Activated naive CD4-positive, alpha-beta T cell treated with anti-CD3 and anti-CD28 coated beads for 36 hours (primary cell): ENCODE measurements at regions not wholly inside any gene's neighbourhood (a gene's known extent, or its start where the extent isn't known, plus 50 kb on each side); places are given as distances from the start of the nearest gene placed in this dataset.

ENCODE experiments used
- CTCF ChIA-PET: fragments of 350-600 bp; sonication (Branson Sonifier 250); formaldehyde crosslinking; loops from one replicate; lab custom pipeline; 2021; ENCODE audit warnings: antibody characterized with exemption; lab: Charles Lee
- DNase-seq: peaks from one replicate; pipeline ENCODE4 v3.0.0-alpha.2; 2020
- H3K27ac Mint-ChIP-seq: one replicate; pipeline ENCODE4 v1.8.0; 2021; ENCODE audit warnings: mild to moderate bottlenecking, mixed read lengths
- H3K27me3 Mint-ChIP-seq: one replicate; pipeline ENCODE4 v1.8.0; 2021; ENCODE audit warnings: low read depth, mixed read lengths
- H3K36me3 Mint-ChIP-seq: one replicate; pipeline ENCODE4 v1.8.0; 2021; ENCODE audit warnings: low read depth, mixed read lengths
- H3K4me1 Mint-ChIP-seq: one replicate; pipeline ENCODE4 v1.8.0; 2021; ENCODE audit warnings: low read depth, mixed read lengths
- H3K4me3 Mint-ChIP-seq: one replicate; pipeline ENCODE4 v1.8.0; 2021; ENCODE audit warnings: mild to moderate bottlenecking, moderate library complexity, mixed read lengths
- H3K9me3 Mint-ChIP-seq: one replicate; pipeline ENCODE4 v1.8.0; 2021; ENCODE audit warnings: mixed read lengths
- intact Hi-C: fragments of 100-400 bp; cut with micrococcal nuclease; formaldehyde crosslinking; loops from one replicate; pipeline ENCODE4 v1.15.1; 2023

DNA sequence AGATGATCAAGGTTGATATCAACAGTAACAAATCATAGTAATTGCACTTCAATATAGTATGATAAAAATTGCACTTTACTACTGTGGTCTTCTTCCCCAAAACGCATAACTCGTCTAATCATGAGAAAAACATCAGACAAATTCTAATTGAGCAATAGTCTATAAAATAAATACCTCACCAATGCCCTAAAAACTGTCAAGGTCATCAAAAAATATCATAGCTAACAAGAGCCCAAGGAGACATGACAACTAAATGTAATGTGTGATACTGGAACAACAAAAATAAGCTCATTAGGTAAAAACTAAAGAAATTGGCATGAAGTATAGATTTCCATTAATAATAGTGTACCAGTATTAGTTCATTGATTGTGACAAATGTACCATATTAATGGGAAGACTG, 85.6 kb upstream of the LRRC3B start:
- Mint-ChIP-seq H3K4me3 (no peak overlapping the region), H3K9me3 (peaks cover 5% of the 10 kb centered on the region), H3K27me3 (no peaks in the 10 kb centered on the region), H3K27ac (no peak overlapping the region), H3K36me3 (no peaks in the 10 kb centered on the region), H3K4me1 (no peaks in the 10 kb centered on the region)
- CTCF ChIA-PET: no interaction called here
- intact Hi-C loops: no loop called here
- no peak for DNase-seq

DNA sequence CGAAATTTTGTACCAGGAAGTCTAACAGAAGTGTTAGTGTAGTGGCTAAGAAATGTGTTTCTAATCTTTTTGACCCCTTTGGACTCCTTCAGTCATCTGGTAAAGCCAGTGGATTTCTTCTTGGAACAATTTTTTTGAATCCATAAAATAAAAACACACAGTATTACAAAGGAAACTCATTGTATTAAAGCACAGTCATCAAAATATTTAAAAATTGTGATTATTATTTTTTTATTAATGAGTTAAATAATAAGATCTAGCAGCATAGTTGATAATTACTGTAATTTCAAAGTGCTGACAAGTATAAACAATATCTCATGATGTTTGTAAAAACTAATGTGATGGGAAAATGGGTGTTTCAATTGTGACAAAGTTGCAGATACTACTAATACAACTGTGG, 72.2 kb upstream of the LRRC3B start:
- Mint-ChIP-seq H3K36me3 (no peaks in the 10 kb centered on the region), H3K27ac (no peak overlapping the region), H3K4me1 (no peaks in the 10 kb centered on the region), H3K9me3 (no peaks in the 10 kb centered on the region), H3K4me3 (no peak overlapping the region), H3K27me3 (no peaks in the 10 kb centered on the region)
- CTCF ChIA-PET: no interaction called here
- intact Hi-C loops: no loop called here
- no peak for DNase-seq

GRCh38 chr3:26556637-26557036, 65.9 kb upstream of the LRRC3B start:
- no peaks in the 10 kb centered on the region for H3K9me3 Mint-ChIP-seq
- H3K27me3 Mint-ChIP-seq: no peaks in the 10 kb centered on the region
- intact Hi-C loops: no loop called here

GRCh38 chr3:26558257-26558656, 64.3 kb upstream of the LRRC3B start:
- H3K4me1 Mint-ChIP-seq: no peaks in the 10 kb centered on the region
- no peak overlapping the region for H3K27ac Mint-ChIP-seq
- no peaks in the 10 kb centered on the region for H3K36me3 Mint-ChIP-seq
- no peak for DNase-seq
- CTCF ChIA-PET: no interaction called here
- intact Hi-C loops: no loop called here
- H3K9me3 Mint-ChIP-seq: no peaks in the 10 kb centered on the region
- no peaks in the 10 kb centered on the region for H3K27me3 Mint-ChIP-seq
- no peak overlapping the region for H3K4me3 Mint-ChIP-seq

More at GRCh38 chr3:26556637-26557036, 65.9 kb upstream of the LRRC3B start:
- no peaks in the 10 kb centered on the region for H3K4me1 Mint-ChIP-seq
- no peak overlapping the region for H3K27ac Mint-ChIP-seq
- CTCF ChIA-PET: no interaction called here
- DNase-seq: no peak
- H3K36me3 Mint-ChIP-seq: no peaks in the 10 kb centered on the region
- no peak overlapping the region for H3K4me3 Mint-ChIP-seq

DNA sequence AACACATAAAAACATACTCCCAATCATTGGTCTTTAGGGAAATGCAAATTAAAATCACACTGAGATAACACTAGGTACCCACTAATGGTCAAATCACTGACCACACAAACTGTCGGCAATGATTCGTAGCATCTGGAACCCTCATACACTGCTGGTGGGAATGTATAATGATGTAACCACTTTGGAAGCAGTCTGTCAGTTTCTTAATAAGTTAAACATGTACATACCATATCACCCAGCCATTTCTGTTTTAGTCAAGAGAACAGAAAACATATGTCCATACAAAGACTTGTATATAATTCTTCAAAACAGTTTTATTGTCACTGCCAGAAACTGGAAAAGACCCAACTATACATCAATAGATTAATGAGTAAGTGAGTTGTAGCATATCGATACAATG, 63.3 kb upstream of the LRRC3B start:
- DNase-seq: no peak
- H3K27me3 Mint-ChIP-seq: no peaks in the 10 kb centered on the region
- intact Hi-C loops: no loop called here
- H3K4me1 Mint-ChIP-seq: no peaks in the 10 kb centered on the region
- no peak overlapping the region for H3K4me3 Mint-ChIP-seq
- no peaks in the 10 kb centered on the region for H3K9me3 Mint-ChIP-seq
- no peaks in the 10 kb centered on the region for H3K36me3 Mint-ChIP-seq
- H3K27ac Mint-ChIP-seq: no peak overlapping the region
- CTCF ChIA-PET: no interaction called here

GRCh38 chr3:26560081-26560480, 62.5 kb upstream of the LRRC3B start:
- intact Hi-C loops: no loop called here
- CTCF ChIA-PET: no interaction called here
- Mint-ChIP-seq H3K4me3 (no peak overlapping the region), H3K27ac (no peak overlapping the region), H3K4me1 (no peaks in the 10 kb centered on the region), H3K36me3 (no peaks in the 10 kb centered on the region), H3K9me3 (no peaks in the 10 kb centered on the region), H3K27me3 (no peaks in the 10 kb centered on the region)
- DNase-seq: no peak

GRCh38 chr3:26562021-26562768, 60.4 kb upstream of the LRRC3B start:
- CTCF ChIA-PET: interaction anchor here (0.7 kb wide), 1 partner anchor 131 kb away, joined by 3 read pairs; no protein-coding TSS in a partner anchor

More at GRCh38 chr3:26562021-26562768, 60.4 kb upstream of the LRRC3B start:
- no peaks in the 10 kb centered on the region for H3K4me1 Mint-ChIP-seq
- no peaks in the 10 kb centered on the region for H3K36me3 Mint-ChIP-seq
- no peak for DNase-seq
- intact Hi-C loops: no loop called here
- no peak overlapping the region for H3K4me3 Mint-ChIP-seq
- H3K27ac Mint-ChIP-seq: no peak overlapping the region
- H3K27me3 Mint-ChIP-seq: no peaks in the 10 kb centered on the region
- H3K9me3 Mint-ChIP-seq: no peaks in the 10 kb centered on the region
